GM18507 (cell line): ENCODE measurements at regions not wholly inside any gene's neighbourhood (a gene's known extent, or its start where the extent isn't known, plus 50 kb on each side); places are given as distances from the start of the nearest gene placed in this dataset.
"Not testable (repeated sequence)": the region's sequence is repeated elsewhere in the genome, so short reads cannot be mapped to it uniquely, and the experiment has no call there.

Experiments
- DNase-seq: peaks from one replicate; pipeline ENCODE4 v3.0.0; 2011; ENCODE audit warnings: low read depth; ENCODE audit not compliant: insufficient read length; ENCODE audit errors: extremely low spot score
- FAIRE-seq: peaks from 2 replicates; lab custom pipeline; 2011; peaks lifted over from hg19 to GRCh38; lab: Jason Lieb, UNC

GRCh38 chr18:77329651-77330050 lies 80.0 kb downstream of the GALR1 start:
- no peak for FAIRE-seq
- DNase-seq, result no peak

- DNase-seq (no peak), FAIRE-seq (no peak)
Measured at GRCh38 chr18:77334876-77335275, 85.2 kb downstream of the GALR1 start.

DNA sequence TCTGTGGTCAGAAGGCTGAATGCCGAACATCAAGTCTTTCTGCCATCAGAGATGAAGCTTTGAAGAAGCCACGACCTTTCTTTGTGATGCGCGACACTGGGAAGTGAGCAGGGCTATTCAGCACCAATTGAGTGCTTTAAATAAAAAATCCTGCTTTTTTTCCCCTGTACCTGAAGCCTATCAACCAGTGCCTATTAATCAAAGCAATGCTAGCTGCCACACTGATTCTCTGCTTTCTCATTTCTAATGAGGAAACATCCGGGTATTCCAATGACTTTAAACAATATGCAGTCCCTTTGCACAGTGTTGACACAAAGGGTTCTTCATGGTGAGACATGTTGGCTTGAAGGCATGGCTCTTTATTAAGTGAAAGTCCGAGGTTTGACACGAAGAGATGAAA lies 88.0 kb downstream of the GALR1 start:
- FAIRE-seq, result no peak
- DNase-seq, result no peak

DNA sequence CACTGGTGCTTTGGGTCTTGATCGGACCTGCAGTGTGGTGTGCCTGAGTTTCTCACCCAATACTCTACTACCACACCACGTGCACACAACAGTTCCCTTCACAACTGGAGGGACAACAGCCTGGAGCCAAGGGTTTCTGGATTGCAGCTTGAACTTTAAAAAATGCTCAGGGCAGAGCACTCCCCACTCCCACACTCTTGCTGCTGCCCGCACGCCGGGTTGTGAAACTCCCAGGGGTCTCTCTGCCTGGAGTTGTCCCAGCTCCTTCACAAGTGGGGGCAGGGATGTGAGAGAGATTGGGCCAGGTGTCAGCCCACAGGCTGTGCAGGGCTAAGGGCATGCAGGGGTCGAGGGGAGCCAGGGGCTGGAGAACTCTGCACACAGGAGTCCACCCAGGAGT lies 89.4 kb downstream of the GALR1 start:
- FAIRE-seq (no peak), DNase-seq (no peak)

- FAIRE-seq, result no peak
- no peak for DNase-seq
Measured at GRCh38 chr18:77339623-77340022, 90.0 kb downstream of the GALR1 start.

GRCh38 chr18:77340815-77341214 lies 91.2 kb downstream of the GALR1 start:
- FAIRE-seq (no peak), DNase-seq (no peak)

GRCh38 chr18:77341527-77342325 lies 92.1 kb downstream of the GALR1 start:
- FAIRE-seq, result no peak
- no peak for DNase-seq

DNA sequence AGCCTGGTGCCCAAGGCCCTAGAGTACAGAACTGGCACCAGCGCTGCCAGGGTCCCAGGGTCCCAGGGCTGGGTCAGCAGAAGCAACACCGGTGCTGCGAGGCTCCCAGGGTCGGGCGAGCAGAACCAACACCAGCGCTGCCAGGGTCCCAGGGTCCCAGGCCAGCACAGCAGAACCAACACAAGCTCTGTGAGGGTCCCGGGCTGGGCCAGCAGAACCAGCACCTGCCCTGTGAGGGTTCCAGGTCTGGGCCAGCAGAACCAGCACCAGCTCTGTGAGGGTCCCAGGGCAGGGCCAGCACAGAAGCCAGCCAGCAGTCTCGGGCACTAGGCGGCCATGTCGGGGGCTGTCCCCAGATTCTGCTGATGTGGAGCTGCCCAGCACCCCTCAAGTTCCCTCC lies 93.1 kb downstream of the GALR1 start:
- DNase-seq (no peak), FAIRE-seq (no peak)

- FAIRE-seq, result no peak
- DNase-seq, result no peak
Measured at GRCh38 chr18:77343846-77344510, 94.3 kb downstream of the GALR1 start.

DNA sequence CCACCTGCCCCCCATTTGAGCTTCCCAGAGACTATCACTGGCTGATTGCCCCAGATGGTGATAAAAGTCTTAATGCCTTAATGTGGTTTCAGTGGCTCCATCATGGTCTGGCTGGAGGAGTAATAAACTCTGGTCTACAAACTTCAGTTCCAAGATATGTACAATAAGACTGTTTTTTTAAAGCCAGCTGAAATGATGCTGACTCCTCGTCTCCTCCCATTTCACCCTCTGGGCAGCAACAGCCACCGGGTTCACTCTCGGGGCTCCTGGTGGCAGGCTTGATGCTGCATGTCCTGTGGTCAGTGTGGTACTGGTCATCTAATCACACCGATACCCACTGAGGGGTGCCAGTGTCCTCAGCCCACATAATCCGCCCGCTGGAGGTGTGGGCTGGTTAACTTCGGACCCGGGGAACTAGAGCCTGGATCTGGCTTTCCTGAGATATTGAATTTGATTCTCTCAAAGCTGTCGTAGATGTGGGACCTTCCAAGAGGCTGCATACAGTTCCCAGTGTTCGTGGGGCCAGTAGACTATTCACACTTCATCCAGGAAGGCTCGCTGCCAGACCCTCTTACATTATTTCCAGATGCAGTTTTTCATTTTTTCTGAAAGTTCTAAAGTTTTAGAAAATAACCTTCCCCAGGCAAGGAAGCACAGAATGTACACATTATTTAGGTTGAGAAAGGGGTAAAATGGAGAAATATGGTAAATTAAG lies 95.3 kb downstream of the GALR1 start:
- FAIRE-seq (no peak), DNase-seq (no peak)

GRCh38 chr18:77346208-77346810 lies 96.7 kb downstream of the GALR1 start:
- no peak for FAIRE-seq
- no peak for DNase-seq

- not testable (repeated sequence) for FAIRE-seq, DNase-seq
Measured at GRCh38 chr18:77353349-77353748, 103.7 kb downstream of the GALR1 start.

DNA sequence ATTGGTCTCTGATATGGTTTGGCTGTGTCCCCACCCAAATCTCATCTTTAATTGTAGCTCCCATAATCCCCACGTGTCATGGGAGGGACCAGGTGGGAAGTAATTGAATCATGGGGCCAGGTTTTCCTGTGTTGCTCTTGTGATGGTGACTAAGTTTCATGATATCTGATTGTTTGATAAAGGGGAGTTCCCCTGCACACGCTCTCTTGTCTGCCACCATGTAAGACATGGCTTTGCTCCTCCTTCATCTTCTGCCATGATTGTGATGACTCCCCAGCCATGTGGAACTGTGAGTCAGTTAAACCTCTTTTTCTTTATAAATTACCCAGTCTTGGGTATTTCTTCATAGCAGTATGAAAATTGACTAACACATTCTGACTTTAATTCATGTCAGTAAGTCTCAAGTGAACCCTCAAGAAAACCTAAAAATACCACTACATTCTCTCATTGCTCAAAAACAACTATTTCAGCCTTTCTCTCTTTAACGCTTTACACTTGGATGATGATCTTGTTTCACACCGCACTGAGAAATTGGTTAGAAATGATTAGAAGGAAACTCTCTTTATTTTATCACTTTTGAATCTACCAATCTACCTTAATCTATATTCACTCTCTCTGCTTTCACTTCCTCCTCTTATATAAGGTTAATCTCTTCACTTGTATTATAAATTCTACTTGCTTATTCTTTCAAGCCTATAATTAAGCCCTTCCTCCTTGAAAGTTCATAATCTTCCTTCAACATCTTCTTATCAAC lies 110.1 kb downstream of the GALR1 start:
- no peak for FAIRE-seq

DNA sequence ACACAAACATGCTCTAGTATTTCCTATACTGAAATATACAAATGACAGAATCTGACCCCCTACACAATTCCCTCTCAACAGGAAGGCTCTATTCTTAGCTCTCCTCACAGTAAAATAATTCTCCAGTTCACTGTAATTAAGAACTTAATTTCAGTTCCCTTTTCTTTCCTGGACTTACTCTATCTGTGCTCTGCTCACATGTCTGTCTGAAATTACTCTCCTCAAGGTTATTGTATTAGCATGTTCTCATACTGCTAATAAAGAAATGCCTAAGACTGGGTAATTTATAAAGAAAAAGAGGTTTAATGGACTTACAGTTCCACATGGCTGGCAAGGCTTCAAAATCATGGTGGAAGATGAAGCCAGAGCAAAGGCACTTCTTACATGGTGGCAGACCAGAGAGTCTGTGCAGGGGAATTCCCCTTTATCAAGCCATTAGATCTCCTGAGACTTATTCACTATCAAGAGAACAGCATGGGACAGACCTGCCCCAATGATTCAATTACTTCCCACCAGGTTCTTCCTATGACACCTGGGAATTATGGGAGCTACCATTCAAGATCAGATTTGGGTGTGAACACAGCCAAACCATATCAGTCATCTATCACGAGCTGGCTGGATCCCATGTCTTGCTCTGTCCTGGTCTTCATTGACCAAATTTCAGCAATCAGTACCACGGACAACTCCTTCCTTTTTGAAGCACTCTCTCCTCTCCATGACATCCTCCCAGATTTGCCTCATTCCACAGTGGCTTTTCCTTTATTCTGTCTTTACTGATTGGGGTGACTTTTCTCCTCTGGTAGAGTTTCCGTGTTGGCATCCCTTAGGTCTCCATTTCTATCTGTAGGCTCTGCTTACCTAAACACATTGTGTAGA lies 110.9 kb downstream of the GALR1 start:
- DNase-seq, result no peak
- no peak for FAIRE-seq

More for the DNA sequence above, 110.1 kb downstream of the GALR1 start:
- DNase-seq, result no peak

- FAIRE-seq, result no peak
Measured at GRCh38 chr18:77361382-77361781, 111.7 kb downstream of the GALR1 start.

GRCh38 chr18:77365667-77366066 lies 116.0 kb downstream of the GALR1 start:
- FAIRE-seq, result no peak
- no peak for DNase-seq

More at GRCh38 chr18:77361382-77361781, 111.7 kb downstream of the GALR1 start:
- no peak for DNase-seq

GRCh38 chr18:77366067-77366719 lies 116.5 kb downstream of the GALR1 start:
- no peak for DNase-seq
- FAIRE-seq, result no peak
